MCF 10A (cell line): ENCODE measurements at regions not wholly inside any gene's neighbourhood (a gene's known extent, or its start where the extent isn't known, plus 50 kb on each side); places are given as distances from the start of the nearest gene placed in this dataset.

Experiments
- BruUV-seq: library from RNA; stranded (reverse); fragments of 400-500 nt; replicated peaks from 2 replicates; lab custom pipeline; 2021; lab: Mats Ljungman, UMichigan
- CTCF ChIA-PET: fragments of 300-600 bp; sonication (Branson Sonifier 250); formaldehyde crosslinking; extraction: SDS; loops from one replicate; lab custom pipeline; 2021; ENCODE audit warnings: antibody characterized with exemption, inconsistent platforms; lab: Yijun Ruan, JAX
- POLR2A ChIA-PET: fragments of 300-600, 350-650 bp; sonication (Branson Sonifier 250); formaldehyde crosslinking; extraction: SDS; loops from one replicate; lab custom pipeline; 2020; ENCODE audit warnings: antibody characterized with exemption, inconsistent platforms; lab: Yijun Ruan, JAX
- DNase-seq: peaks from one replicate; pipeline ENCODE4 v3.0.0-alpha.2; 2018; ENCODE audit not compliant: unreplicated experiment
- H3K27ac Mint-ChIP-seq: one replicate; pipeline ENCODE4 v1.8.0; 2022; ENCODE audit warnings: mild to moderate bottlenecking, low read depth, mixed read lengths; ENCODE audit not compliant: unreplicated experiment
- H3K27me3 Mint-ChIP-seq: one replicate; pipeline ENCODE4 v1.8.0; 2022; ENCODE audit warnings: mixed read lengths; ENCODE audit not compliant: insufficient read depth, unreplicated experiment
- H3K36me3 Mint-ChIP-seq: one replicate; pipeline ENCODE4 v1.8.0; 2022; ENCODE audit warnings: mild to moderate bottlenecking, moderate library complexity, mixed read lengths; ENCODE audit not compliant: insufficient read depth, unreplicated experiment
- H3K4me1 Mint-ChIP-seq: one replicate; pipeline ENCODE4 v1.8.0; 2022; ENCODE audit warnings: mixed read lengths; ENCODE audit not compliant: insufficient read depth, unreplicated experiment
- H3K4me3 Mint-ChIP-seq: one replicate; pipeline ENCODE4 v1.8.0; 2022; ENCODE audit warnings: mild to moderate bottlenecking, moderate library complexity, mixed read lengths; ENCODE audit not compliant: unreplicated experiment
- H3K9me3 Mint-ChIP-seq: one replicate; pipeline ENCODE4 v1.8.0; 2022; ENCODE audit warnings: mixed read lengths; ENCODE audit not compliant: unreplicated experiment
- intact Hi-C: fragments of 100-400 bp; cut with micrococcal nuclease; formaldehyde crosslinking; loops from 2 replicates; pipeline ENCODE4 v1.14.1; 2022
- TF ChIP-seq, protein P1 (sequence below): fragments of 200-600 bp; IDR thresholded peaks from one replicate; pipeline ENCODE4 v1.8.0; 2022; ENCODE audit warnings: antibody characterized with exemption, mild to moderate bottlenecking; ENCODE audit not compliant: unreplicated experiment

DNA sequence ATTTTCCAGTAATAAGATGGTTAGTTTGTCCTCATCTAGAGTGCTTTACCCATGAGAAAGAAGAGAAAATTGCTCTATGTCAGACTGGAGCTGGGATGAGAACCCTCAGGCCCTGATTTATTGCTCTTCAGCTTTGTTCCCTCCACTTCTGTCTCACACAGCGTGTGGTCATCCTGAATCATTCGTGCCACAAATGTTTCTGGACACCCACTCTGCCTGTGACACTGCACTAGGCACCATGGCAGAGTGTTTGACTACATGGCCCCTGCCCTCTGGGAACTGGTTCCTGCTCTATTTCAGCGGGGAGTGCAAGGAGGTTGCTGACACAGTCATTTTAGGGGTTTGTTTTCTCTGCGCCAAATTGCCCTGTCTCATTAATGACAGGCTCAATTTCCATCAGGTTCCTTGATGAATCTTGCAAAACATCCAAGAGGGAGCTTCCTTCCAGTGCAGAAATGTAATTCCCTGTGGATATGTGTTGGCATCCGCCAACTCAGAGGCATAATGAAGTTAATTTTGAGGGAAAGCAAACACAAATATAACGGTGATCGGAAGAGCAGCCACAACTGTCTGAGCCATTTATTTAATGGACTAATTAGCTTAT lies 207.5 kb downstream of the CLIC5 start:
- no peak for DNase-seq
- peaks cover 13% of the 10 kb centered on the region for H3K27me3 Mint-ChIP-seq
- ChIA-PET POLR2A (interaction anchor here (0.6 kb wide), 1 partner anchor 19 kb away, joined by 4 read pairs; no protein-coding TSS in a partner anchor), CTCF (interaction anchor here (0.8 kb wide), 2 partner anchors 1214 to 1333 kb away, joined by 3 to 6 read pairs; no protein-coding TSS in a partner anchor)
- no peak overlapping the region for H3K27ac Mint-ChIP-seq
- intact Hi-C loops: no loop called here
- H3K36me3 Mint-ChIP-seq: no peaks in the 10 kb centered on the region
- no peak overlapping the region for H3K4me3 Mint-ChIP-seq
- no TSS peak for BruUV-seq
- TF ChIP-seq, protein P1, sequence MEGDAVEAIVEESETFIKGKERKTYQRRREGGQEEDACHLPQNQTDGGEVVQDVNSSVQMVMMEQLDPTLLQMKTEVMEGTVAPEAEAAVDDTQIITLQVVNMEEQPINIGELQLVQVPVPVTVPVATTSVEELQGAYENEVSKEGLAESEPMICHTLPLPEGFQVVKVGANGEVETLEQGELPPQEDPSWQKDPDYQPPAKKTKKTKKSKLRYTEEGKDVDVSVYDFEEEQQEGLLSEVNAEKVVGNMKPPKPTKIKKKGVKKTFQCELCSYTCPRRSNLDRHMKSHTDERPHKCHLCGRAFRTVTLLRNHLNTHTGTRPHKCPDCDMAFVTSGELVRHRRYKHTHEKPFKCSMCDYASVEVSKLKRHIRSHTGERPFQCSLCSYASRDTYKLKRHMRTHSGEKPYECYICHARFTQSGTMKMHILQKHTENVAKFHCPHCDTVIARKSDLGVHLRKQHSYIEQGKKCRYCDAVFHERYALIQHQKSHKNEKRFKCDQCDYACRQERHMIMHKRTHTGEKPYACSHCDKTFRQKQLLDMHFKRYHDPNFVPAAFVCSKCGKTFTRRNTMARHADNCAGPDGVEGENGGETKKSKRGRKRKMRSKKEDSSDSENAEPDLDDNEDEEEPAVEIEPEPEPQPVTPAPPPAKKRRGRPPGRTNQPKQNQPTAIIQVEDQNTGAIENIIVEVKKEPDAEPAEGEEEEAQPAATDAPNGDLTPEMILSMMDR: no peak
- no peaks in the 10 kb centered on the region for H3K4me1 Mint-ChIP-seq
- no peaks in the 10 kb centered on the region for H3K9me3 Mint-ChIP-seq

DNA sequence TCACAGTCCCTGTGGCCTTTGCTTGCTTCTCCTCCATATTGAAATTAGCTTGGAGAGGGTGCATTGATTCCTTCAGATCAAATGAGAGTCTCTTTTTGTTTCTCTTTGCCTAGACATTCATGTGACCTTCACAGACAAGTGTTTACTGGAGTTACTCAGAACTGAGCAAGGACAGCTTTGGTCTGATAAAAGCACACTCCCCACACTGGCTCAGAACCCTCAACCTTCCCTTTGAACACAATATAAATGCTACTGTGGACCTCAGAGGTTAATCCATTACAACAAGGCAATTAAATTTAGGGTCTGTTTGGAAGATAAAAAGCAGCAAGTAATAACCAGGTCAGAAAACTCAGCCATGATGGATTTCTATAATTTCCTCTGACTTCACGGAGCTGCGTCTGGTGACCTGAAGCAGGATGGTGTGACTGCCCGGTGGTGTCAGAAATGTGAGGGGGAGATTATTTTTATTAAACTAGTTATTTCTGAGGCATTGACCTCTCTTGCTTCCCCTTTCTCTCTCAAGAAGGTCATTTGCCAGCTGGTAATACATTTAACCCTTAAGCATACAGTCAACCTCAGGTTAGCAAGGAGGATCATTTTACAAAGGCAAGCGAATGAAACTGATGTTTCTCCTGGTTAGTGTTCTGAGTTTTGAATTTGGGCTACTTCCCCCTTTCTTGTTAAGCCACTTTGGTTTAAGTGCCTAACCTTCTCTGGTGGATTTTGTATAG lies 208.2 kb downstream of the CLIC5 start:
- POLR2A ChIA-PET: no interaction called here
- H3K27me3 Mint-ChIP-seq: peaks cover 13% of the 10 kb centered on the region
- H3K27ac Mint-ChIP-seq: no peak overlapping the region
- intact Hi-C loops: no loop called here
- DNase-seq: no peak
- TF ChIP-seq, protein P1: no peak
- no peaks in the 10 kb centered on the region for H3K4me1 Mint-ChIP-seq
- no peaks in the 10 kb centered on the region for H3K9me3 Mint-ChIP-seq
- H3K36me3 Mint-ChIP-seq: no peaks in the 10 kb centered on the region
- no TSS peak for BruUV-seq
- CTCF ChIA-PET: interaction anchor here (0.8 kb wide), 1 partner anchor 1332 kb away, joined by 6 read pairs; no protein-coding TSS in a partner anchor
- H3K4me3 Mint-ChIP-seq: no peak overlapping the region

DNA sequence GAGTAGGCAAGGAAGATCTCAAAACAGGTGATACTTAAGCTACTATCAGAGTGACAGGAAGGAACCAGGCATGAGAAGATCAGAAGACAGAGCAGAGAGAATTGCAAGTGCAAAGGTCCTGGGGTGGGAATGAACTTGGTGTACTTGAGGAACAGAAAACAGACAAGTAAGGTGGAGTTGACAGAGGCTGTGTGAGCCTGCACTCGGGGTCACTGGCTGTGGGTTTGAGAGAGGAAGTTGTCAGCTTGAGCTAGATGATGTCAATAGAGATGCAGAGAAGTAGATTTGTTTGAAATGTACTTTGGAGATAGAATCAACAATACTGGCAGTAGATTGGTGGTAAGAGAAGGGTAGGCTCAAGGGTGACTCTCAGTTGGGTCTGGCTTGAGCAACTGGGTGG lies 209.5 kb downstream of the CLIC5 start:
- Mint-ChIP-seq H3K27me3 (peaks cover 2% of the 10 kb centered on the region), H3K4me1 (no peaks in the 10 kb centered on the region), H3K27ac (no peak overlapping the region), H3K9me3 (no peaks in the 10 kb centered on the region), H3K4me3 (no peak overlapping the region), H3K36me3 (no peaks in the 10 kb centered on the region)
- POLR2A ChIA-PET: no interaction called here
- TF ChIP-seq, protein P1: no peak
- BruUV-seq: no TSS peak
- CTCF ChIA-PET: no interaction called here
- intact Hi-C loops: no loop called here
- DNase-seq: no peak

DNA sequence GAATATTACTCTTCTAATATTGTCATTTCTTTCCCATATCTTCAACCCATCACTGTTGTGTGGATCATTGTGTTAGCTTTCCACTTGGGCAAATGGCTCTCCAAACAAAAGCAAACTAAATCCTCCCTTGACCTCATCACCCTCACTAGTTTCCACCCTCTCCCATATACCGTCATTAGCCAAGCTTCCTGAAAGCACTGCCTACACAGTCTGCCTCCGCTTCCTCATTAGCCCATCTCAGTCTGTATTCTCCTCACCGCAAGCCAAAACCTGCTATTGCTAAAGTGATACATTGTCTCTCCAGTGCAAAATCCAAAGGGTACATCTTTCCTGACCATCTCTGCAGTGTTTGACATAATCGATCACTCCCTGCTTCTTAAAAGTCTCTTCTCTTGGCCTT lies 212.6 kb downstream of the CLIC5 start:
- Mint-ChIP-seq H3K4me3 (no peak overlapping the region), H3K9me3 (no peaks in the 10 kb centered on the region), H3K27ac (no peak overlapping the region), H3K27me3 (no peaks in the 10 kb centered on the region), H3K36me3 (peaks cover 6% of the 10 kb centered on the region), H3K4me1 (no peaks in the 10 kb centered on the region)
- intact Hi-C loops: no loop called here
- DNase-seq: no peak
- TF ChIP-seq, protein P1: no peak
- BruUV-seq: no TSS peak
- POLR2A ChIA-PET: no interaction called here
- CTCF ChIA-PET: no interaction called here
